B cell (primary cell): ENCODE measurements at regions not wholly inside any gene's neighbourhood (a gene's known extent, or its start where the extent isn't known, plus 50 kb on each side); places are given as distances from the start of the nearest gene placed in this dataset.

ENCODE experiments used
- ATAC-seq: fragments of 200-7000 bp; cut with Tn5 transposase; one replicate; pipeline ENCODE4 v1.10.0; 2021; ENCODE audit warnings: low read depth, mild to moderate bottlenecking, moderate number of reproducible peaks, moderate library complexity
- CTCF ChIA-PET: fragments of 350-600 bp; sonication (Branson Sonifier 250); formaldehyde crosslinking; loops from one replicate; lab custom pipeline; 2021; ENCODE audit warnings: antibody characterized with exemption, inconsistent platforms; lab: Charles Lee
- POLR2A ChIA-PET: fragments of 350-600 bp; sonication (Branson Sonifier 250); formaldehyde crosslinking; loops from one replicate; lab custom pipeline; 2021; ENCODE audit warnings: antibody characterized with exemption; lab: Charles Lee
- DNase-seq: peaks from one replicate; pipeline ENCODE4 v3.0.0; 2013
- H2AFZ ChIP-seq: 2 replicates; pipeline ENCODE4 v1.6.1; 2012; ENCODE audit warnings: mild to moderate bottlenecking, low read depth, low read length; ENCODE audit not compliant: insufficient read depth, poor library complexity, severe bottlenecking
- H3K27ac ChIP-seq, 2 donors: 1 replicate in 1 of 2; 2 replicates in 1 of 2; pipeline ENCODE4 v1.5.1; 2012 to 2013; ENCODE audit warnings: low read length in 2 of 2, mild to moderate bottlenecking in 2 of 2, moderate library complexity in 1 of 2
- H3K27me3 ChIP-seq, 4 experiments: fragments of 200-600 bp in 1 of 4; sonication (generic) in 1 of 4; replicated peaks in 1 of 4; 1 replicate in 2 of 4; 2 replicates in 2 of 4; pipeline versions ENCODE4 v1.6.1 to v1.7.0; 2013 to 2016; ENCODE audit warnings: low read length in 3 of 4, mild to moderate bottlenecking in 2 of 4, mixed read lengths in 1 of 4, moderate library complexity in 1 of 4; ENCODE audit not compliant: insufficient read depth in 4 of 4, control insufficient read depth in 3 of 4; ENCODE audit errors: control extremely low read depth in 1 of 4
- H3K36me3 ChIP-seq, 2 experiments: replicated peaks in 1 of 2; 1 replicate in 1 of 2; 2 replicates in 1 of 2; pipeline versions ENCODE4 v1.6.1 to v1.7.1; 2013; ENCODE audit warnings: low read length in 1 of 2; ENCODE audit not compliant: insufficient read depth in 2 of 2, control insufficient read depth in 1 of 2; ENCODE audit errors: control extremely low read depth in 1 of 2, extremely low read depth in 1 of 2
- H3K4me1 ChIP-seq, 2 donors: fragments of 200-600 bp in 1 of 2; sonication (generic) in 1 of 2; 1 replicate in 1 of 2; 2 replicates in 1 of 2; pipeline versions ENCODE4 v1.5.1 to v1.6.1; 2013 to 2017; ENCODE audit warnings: low read length in 2 of 2; ENCODE audit not compliant: control insufficient read depth in 2 of 2, insufficient read depth in 2 of 2
- H3K4me2 ChIP-seq: replicated peaks from 2 replicates; pipeline ENCODE3; 2012; ENCODE audit warnings: mild to moderate bottlenecking, low read depth, low read length; ENCODE audit not compliant: poor library complexity, severe bottlenecking
- H3K4me3 ChIP-seq, 5 experiments: fragments of 200-600 bp in 1 of 5; sonication (generic) in 1 of 5; 1 replicate in 3 of 5; 2 replicates in 2 of 5; pipeline versions ENCODE4 v1.5.1 to v1.7.0; 2011 to 2016; ENCODE audit warnings: low read length in 4 of 5, mild to moderate bottlenecking in 4 of 5, low read depth in 2 of 5, control low read depth in 1 of 5, moderate library complexity in 1 of 5; ENCODE audit not compliant: insufficient read depth in 1 of 5; ENCODE audit errors: control extremely low read depth in 1 of 5, extremely low read depth in 1 of 5
- H3K79me2 ChIP-seq: fragments of 200-600 bp; sonication (generic); one replicate; pipeline ENCODE4 v1.6.0; 2016; ENCODE audit warnings: low read length; ENCODE audit not compliant: control insufficient read depth, insufficient read depth
- H3K9ac ChIP-seq: fragments of 200-600 bp; sonication (generic); 2 replicates; pipeline ENCODE4 v1.6.1; 2017; ENCODE audit warnings: mild to moderate bottlenecking, low read length, moderate library complexity
- H3K9me3 ChIP-seq, 3 donors: one replicate each; pipeline versions ENCODE4 v1.6.1 to v1.7.1; 2013; ENCODE audit warnings: low read length in 2 of 3; ENCODE audit not compliant: control insufficient read depth in 2 of 3, insufficient read depth in 1 of 3; ENCODE audit errors: control extremely low read depth in 1 of 3
- H4K20me1 ChIP-seq: 2 replicates; pipeline ENCODE4 v1.6.0; 2012; ENCODE audit warnings: mild to moderate bottlenecking, low read length; ENCODE audit not compliant: insufficient read depth, control insufficient read depth, poor library complexity, severe bottlenecking
- H3K27ac Mint-ChIP-seq: one replicate; pipeline ENCODE4 v1.8.0; 2021; ENCODE audit warnings: mixed read lengths
- H3K27me3 Mint-ChIP-seq: one replicate; pipeline ENCODE4 v1.8.0; 2021; ENCODE audit warnings: mixed read lengths
- H3K4me1 Mint-ChIP-seq: one replicate; pipeline ENCODE4 v1.8.0; 2021; ENCODE audit warnings: mixed read lengths
- H3K4me3 Mint-ChIP-seq: one replicate; pipeline ENCODE4 v1.8.0; 2021; ENCODE audit warnings: mixed read lengths
- H3K9me3 Mint-ChIP-seq: one replicate; pipeline ENCODE4 v1.8.0; 2022; ENCODE audit warnings: mixed read lengths; ENCODE audit not compliant: insufficient read depth
- CTCF ChIP-seq: fragments of 200-600 bp; IDR thresholded peaks from one replicate; pipeline ENCODE4 v1.8.0; 2022; ENCODE audit warnings: antibody characterized with exemption, mild to moderate bottlenecking
- EZH2 ChIP-seq: IDR thresholded peaks from 2 replicates; pipeline ENCODE4 v1.6.1; 2012; ENCODE audit warnings: borderline replicate concordance, low read depth, mild to moderate bottlenecking, moderate library complexity, low read length; ENCODE audit not compliant: insufficient read depth, poor library complexity, severe bottlenecking
- WGBS: methylation state at CpG from one replicate; pipeline ENCODE4 v1.1.5; 2013; ENCODE audit warnings: missing lambda C conversion rate; ENCODE audit not compliant: insufficient coverage; 5-methylcytosine and 5-hydroxymethylcytosine counted together
- intact Hi-C: fragments of 100-400 bp; cut with micrococcal nuclease; formaldehyde crosslinking; loops from one replicate; pipeline ENCODE4 v1.10.0; 2022

DNA sequence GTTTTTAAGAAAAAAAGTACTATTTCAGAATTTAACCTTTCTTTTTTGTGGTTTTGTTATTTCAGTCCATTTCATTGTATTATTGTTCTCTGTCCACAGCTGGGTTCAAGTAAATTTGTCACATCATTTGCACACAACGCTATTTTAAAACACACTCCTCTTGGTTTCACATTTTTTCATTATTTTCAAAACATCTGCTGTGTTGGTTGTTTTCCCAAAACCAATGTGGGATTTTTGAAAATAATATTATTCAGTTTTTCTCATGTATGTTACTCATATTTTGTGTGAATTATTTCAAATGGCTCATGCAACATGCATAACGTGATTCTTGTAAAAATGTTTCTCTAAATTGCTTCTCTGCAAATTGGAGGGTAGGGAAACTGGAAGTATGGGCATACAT is 589.2 kb downstream of the METTL4 start:
- POLR2A ChIA-PET: no interaction called here
- TF ChIP-seq EZH2 (no peak), CTCF (no peak)
- Histone ChIP-seq H3K36me3 (no peaks in the 10 kb centered on the region), H3K9ac (no peak overlapping the region), H3K4me1 (no peaks in the 10 kb centered on the region), H4K20me1 (no peaks in the 10 kb centered on the region), H3K27me3 (no peaks in the 10 kb centered on the region), H3K27ac (no peak overlapping the region), H3K79me2 (no peaks in the 10 kb centered on the region), H2AFZ (no peak overlapping the region), H3K4me2 (no peak overlapping the region), H3K9me3 (peaks cover 0 to 1% (median 0%) of the 10 kb centered on the region in 3 donors), H3K4me3 (no peak overlapping the region)
- CTCF ChIA-PET: no interaction called here
- H3K27ac Mint-ChIP-seq: no peak overlapping the region
- intact Hi-C loops: no loop called here
- 80% methylated on average over 1 of the region's 2 CpGs for WGBS
- DNase-seq (no peak), ATAC-seq (no peak)
- H3K4me1 Mint-ChIP-seq: no peaks in the 10 kb centered on the region
- H3K27me3 Mint-ChIP-seq: no peaks in the 10 kb centered on the region
- peaks cover 6% of the 10 kb centered on the region for H3K9me3 Mint-ChIP-seq
- no peak overlapping the region for H3K4me3 Mint-ChIP-seq

- H3K4me3 Mint-ChIP-seq: no peak overlapping the region
- CTCF ChIA-PET: no interaction called here
These were observed 587.4 kb downstream of the METTL4 start for GRCh38 chr18:1983746-1984515.

More at GRCh38 chr18:1983746-1984515, 587.4 kb downstream of the METTL4 start:
- H3K4me3 ChIP-seq: no peak overlapping the region
- Mint-ChIP-seq H3K4me1 (no peaks in the 10 kb centered on the region), H3K9me3 (peaks cover 8% of the 10 kb centered on the region), H3K27me3 (no peaks in the 10 kb centered on the region), H3K27ac (no peak overlapping the region)
- H3K4me2 ChIP-seq: no peak overlapping the region
- POLR2A ChIA-PET: interaction anchor here (0.7 kb wide), 1 partner anchor 30 kb away, joined by 3 read pairs; no protein-coding TSS in a partner anchor
- WGBS: 0% methylated on average over 1 of the region's 3 CpGs
- H3K79me2 ChIP-seq: no peaks in the 10 kb centered on the region
- TF ChIP-seq EZH2 (no peak), CTCF (no peak)
- H3K27ac ChIP-seq: no peak overlapping the region
- DNase-seq: no peak
- intact Hi-C loops: no loop called here
- H2AFZ ChIP-seq: no peak overlapping the region
- no peak overlapping the region for H3K9ac ChIP-seq
- peaks cover 0 to 1% (median 0%) of the 10 kb centered on the region in 3 donors for H3K9me3 ChIP-seq
- no peaks in the 10 kb centered on the region for H3K27me3 ChIP-seq
- ATAC-seq: no peak
- no peaks in the 10 kb centered on the region for H3K36me3 ChIP-seq
- H4K20me1 ChIP-seq: no peaks in the 10 kb centered on the region
- no peaks in the 10 kb centered on the region for H3K4me1 ChIP-seq
